H9 (cell line): ENCODE measurements at regions not wholly inside any gene's neighbourhood (a gene's known extent, or its start where the extent isn't known, plus 50 kb on each side); places are given as distances from the start of the nearest gene placed in this dataset.

Experiments used
- DNase-seq: peaks from one replicate; pipeline ENCODE4 v3.0.0-alpha.2; 2017
- H2AFZ ChIP-seq: one replicate; pipeline ENCODE4 v1.6.1; 2013; ENCODE audit warnings: mild to moderate bottlenecking, low read length, control low read depth, moderate library complexity
- H2AK5ac ChIP-seq: 2 replicates; pipeline ENCODE4 v1.6.1; 2013; ENCODE audit warnings: low read length, control low read depth, mixed read lengths; ENCODE audit not compliant: insufficient read length
- H2BK120ac ChIP-seq: one replicate; pipeline ENCODE4 v1.6.1; 2013; ENCODE audit warnings: low read depth, mild to moderate bottlenecking, low read length, control low read depth, inconsistent platforms; ENCODE audit not compliant: poor library complexity, severe bottlenecking
- H2BK12ac ChIP-seq: 2 replicates; pipeline ENCODE4 v1.6.1; 2013; ENCODE audit warnings: low read length, control low read depth, mixed read lengths, low read depth; ENCODE audit not compliant: insufficient read length
- H2BK15ac ChIP-seq: 2 replicates; pipeline ENCODE4 v1.6.1; 2013; ENCODE audit warnings: low read depth, low read length, control low read depth
- H2BK20ac ChIP-seq: one replicate; pipeline ENCODE4 v1.6.1; 2013; ENCODE audit warnings: low read depth, mild to moderate bottlenecking, low read length, control low read depth, inconsistent platforms; ENCODE audit not compliant: poor library complexity, severe bottlenecking
- H2BK5ac ChIP-seq: 2 replicates; pipeline ENCODE4 v1.6.1; 2013; ENCODE audit warnings: low read length, control low read depth, mixed read lengths; ENCODE audit not compliant: insufficient read length
- H3K14ac ChIP-seq: 2 replicates; pipeline ENCODE4 v1.6.1; 2013; ENCODE audit warnings: low read length, control low read depth; ENCODE audit not compliant: insufficient read depth
- H3K18ac ChIP-seq: 2 replicates; pipeline ENCODE4 v1.6.1; 2013; ENCODE audit warnings: low read depth, mild to moderate bottlenecking, mixed read lengths, low read length, control low read depth; ENCODE audit not compliant: insufficient read length
- H3K23ac ChIP-seq: 2 replicates; pipeline ENCODE4 v1.6.1; 2013; ENCODE audit warnings: low read length, control low read depth, mixed read lengths, low read depth; ENCODE audit not compliant: insufficient read length
- H3K23me2 ChIP-seq: 2 replicates; pipeline ENCODE4 v1.6.1; 2013; ENCODE audit warnings: low read depth, mild to moderate bottlenecking, mixed read lengths, low read length, control low read depth; ENCODE audit not compliant: insufficient read length, poor library complexity, severe bottlenecking
- H3K27ac ChIP-seq: 2 replicates; pipeline ENCODE4 v1.5.1; 2013; ENCODE audit warnings: low read length, control low read depth, mixed read lengths, low read depth; ENCODE audit not compliant: insufficient read length
- H3K27me3 ChIP-seq: 2 replicates; pipeline ENCODE4 v1.6.1; 2013; ENCODE audit warnings: low read length, control low read depth, inconsistent platforms; ENCODE audit not compliant: insufficient read depth
- H3K4ac ChIP-seq: 2 replicates; pipeline ENCODE4 v1.6.1; 2013; ENCODE audit warnings: low read depth, mild to moderate bottlenecking, control low read depth, inconsistent platforms, low read length, moderate library complexity
- H3K4me1 ChIP-seq: 2 replicates; pipeline ENCODE4 v1.6.1; 2013; ENCODE audit warnings: low read length, control low read depth, inconsistent platforms; ENCODE audit not compliant: insufficient read depth
- H3K4me2 ChIP-seq: 2 replicates; pipeline ENCODE4 v1.6.1; 2013; ENCODE audit warnings: low read length, control low read depth, mixed read lengths; ENCODE audit not compliant: insufficient read length, insufficient read depth
- H3K56ac ChIP-seq: 2 replicates; pipeline ENCODE4 v1.6.1; 2013; ENCODE audit warnings: low read depth, mild to moderate bottlenecking, mixed read lengths, low read length, control low read depth; ENCODE audit not compliant: insufficient read length
- H3K79me1 ChIP-seq: 2 replicates; pipeline ENCODE4 v1.6.1; 2013; ENCODE audit warnings: low read depth, mild to moderate bottlenecking, moderate library complexity, low read length, control low read depth, inconsistent platforms; ENCODE audit not compliant: insufficient read depth, poor library complexity, severe bottlenecking
- H3K79me2 ChIP-seq: 2 replicates; pipeline ENCODE4 v1.6.1; 2013; ENCODE audit warnings: low read length, control low read depth, inconsistent platforms; ENCODE audit not compliant: insufficient read depth
- H3K9ac ChIP-seq: 2 replicates; pipeline ENCODE4 v1.6.1; 2013; ENCODE audit warnings: low read length, control low read depth, mixed read lengths; ENCODE audit not compliant: insufficient read length; ENCODE audit errors: extremely low read depth
- H3K9me3 ChIP-seq: one replicate; pipeline ENCODE4 v1.6.1; 2013; ENCODE audit warnings: low read depth, low read length, inconsistent platforms; ENCODE audit not compliant: control insufficient read depth
- H3T11ph ChIP-seq: one replicate; pipeline ENCODE4 v1.6.1; 2013; ENCODE audit warnings: mild to moderate bottlenecking, low read length, control low read depth, inconsistent platforms
- H4K20me1 ChIP-seq: one replicate; pipeline ENCODE4 v1.6.1; 2013; ENCODE audit not compliant: control insufficient read depth, insufficient read length, insufficient read depth
- H4K5ac ChIP-seq: 2 replicates; pipeline ENCODE4 v1.6.1; 2013; ENCODE audit warnings: low read depth, mild to moderate bottlenecking, mixed read lengths, low read length, control low read depth; ENCODE audit not compliant: insufficient read length
- H4K8ac ChIP-seq: replicated peaks from 2 replicates; pipeline ENCODE4 v1.6.1; 2013; ENCODE audit warnings: low read length, control low read depth, mixed read lengths, low read depth; ENCODE audit not compliant: insufficient read length
- H4K91ac ChIP-seq: 2 replicates; pipeline ENCODE4 v1.6.1; 2013; ENCODE audit warnings: low read depth, mild to moderate bottlenecking, moderate library complexity, mixed read lengths, low read length, control low read depth; ENCODE audit not compliant: insufficient read length
- H3K27ac Mint-ChIP-seq, 3 experiments: 2 replicates in 2 of 3; 3 replicates in 1 of 3; pipeline ENCODE4 v1.8.0; 2020 to 2021; ENCODE audit warnings: mixed read lengths in 3 of 3, mild to moderate bottlenecking in 1 of 3, moderate library complexity in 1 of 3
- H3K27me3 Mint-ChIP-seq: 2 replicates; pipeline ENCODE4 v1.8.0; 2021; ENCODE audit warnings: low read depth, mild to moderate bottlenecking, moderate library complexity, mixed read lengths
- H3K36me3 Mint-ChIP-seq, 3 experiments: 2 replicates in 2 of 3; 3 replicates in 1 of 3; pipeline ENCODE4 v1.8.0; 2020 to 2021; ENCODE audit warnings: low read depth in 3 of 3, mixed read lengths in 3 of 3; ENCODE audit not compliant: insufficient read depth in 1 of 3
- H3K4me1 Mint-ChIP-seq, 2 experiments: 2 replicates each; pipeline ENCODE4 v1.8.0; 2020; ENCODE audit warnings: mixed read lengths in 2 of 2
- H3K4me3 Mint-ChIP-seq, 2 experiments: 2 replicates in 1 of 2; 3 replicates in 1 of 2; pipeline ENCODE4 v1.8.0; 2020 to 2021; ENCODE audit warnings: mild to moderate bottlenecking in 2 of 2, mixed read lengths in 2 of 2, moderate library complexity in 1 of 2
- H3K9me3 Mint-ChIP-seq, 2 experiments: 2 replicates in 1 of 2; 3 replicates in 1 of 2; pipeline ENCODE4 v1.8.0; 2020; ENCODE audit warnings: mild to moderate bottlenecking in 2 of 2, mixed read lengths in 2 of 2, moderate library complexity in 1 of 2
- WGBS: extraction: QIAGEN DNeasy Blood & Tissue Kit; methylation state at CpG from one replicate; pipeline ENCODE4 v1.1.7; 2013; ENCODE audit warnings: missing lambda C conversion rate, low lambda C conversion rate, mixed read lengths; ENCODE audit not compliant: insufficient read length; ENCODE audit errors: extremely low coverage; 5-methylcytosine and 5-hydroxymethylcytosine counted together
- TF ChIP-seq, protein P1 (sequence below): fragments of 200-600 bp; sonication (generic); conservative IDR thresholded peaks from 3 replicates; pipeline ENCODE4 v1.8.0; 2021; ENCODE audit warnings: antibody characterized with exemption, mild to moderate bottlenecking

- no peak overlapping the region for H2BK20ac ChIP-seq
- Mint-ChIP-seq H3K4me1 (peaks cover 20% of the 10 kb centered on the region in 2 experiments), H3K36me3 (peaks cover 36 to 58% (median 43%) of the 10 kb centered on the region in 3 experiments), H3K27ac (no peak overlapping the region), H3K4me3 (no peak overlapping the region), H3K27me3 (peaks cover 4% of the 10 kb centered on the region; the same call in 1 of the 2 replicates), H3K9me3 (peaks cover 44 to 46% of the 10 kb centered on the region in 2 experiments)
- no CpG with 5 or more reads among the region's 2 CpGs for WGBS
- H4K20me1 ChIP-seq: no peaks in the 10 kb centered on the region
- no peak overlapping the region for H2BK120ac ChIP-seq
- peak; percentile 75 for DNase-seq
- H3K27ac ChIP-seq: no peak overlapping the region
- TF ChIP-seq, protein P1, sequence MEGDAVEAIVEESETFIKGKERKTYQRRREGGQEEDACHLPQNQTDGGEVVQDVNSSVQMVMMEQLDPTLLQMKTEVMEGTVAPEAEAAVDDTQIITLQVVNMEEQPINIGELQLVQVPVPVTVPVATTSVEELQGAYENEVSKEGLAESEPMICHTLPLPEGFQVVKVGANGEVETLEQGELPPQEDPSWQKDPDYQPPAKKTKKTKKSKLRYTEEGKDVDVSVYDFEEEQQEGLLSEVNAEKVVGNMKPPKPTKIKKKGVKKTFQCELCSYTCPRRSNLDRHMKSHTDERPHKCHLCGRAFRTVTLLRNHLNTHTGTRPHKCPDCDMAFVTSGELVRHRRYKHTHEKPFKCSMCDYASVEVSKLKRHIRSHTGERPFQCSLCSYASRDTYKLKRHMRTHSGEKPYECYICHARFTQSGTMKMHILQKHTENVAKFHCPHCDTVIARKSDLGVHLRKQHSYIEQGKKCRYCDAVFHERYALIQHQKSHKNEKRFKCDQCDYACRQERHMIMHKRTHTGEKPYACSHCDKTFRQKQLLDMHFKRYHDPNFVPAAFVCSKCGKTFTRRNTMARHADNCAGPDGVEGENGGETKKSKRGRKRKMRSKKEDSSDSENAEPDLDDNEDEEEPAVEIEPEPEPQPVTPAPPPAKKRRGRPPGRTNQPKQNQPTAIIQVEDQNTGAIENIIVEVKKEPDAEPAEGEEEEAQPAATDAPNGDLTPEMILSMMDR: 0 out of 3 replicates have a peak, but pooled peaks have one; percentile 28
- no peak overlapping the region for H3K18ac ChIP-seq
- no peak overlapping the region for H4K8ac ChIP-seq
- no peak overlapping the region for H3K4ac ChIP-seq
- no peaks in the 10 kb centered on the region for H3K27me3 ChIP-seq
- H3K14ac ChIP-seq: no peak overlapping the region
- H2AK5ac ChIP-seq: no peak overlapping the region
- peaks cover 4% of the 10 kb centered on the region; the same call in 1 of the 2 replicates for H3K4me1 ChIP-seq
- H3K56ac ChIP-seq: no peak overlapping the region
- no peak overlapping the region for H3K4me2 ChIP-seq
- H4K91ac ChIP-seq: no peak overlapping the region
- no peak overlapping the region for H2BK15ac ChIP-seq
- H3K23ac ChIP-seq: no peak overlapping the region
- no peak overlapping the region for H2AFZ ChIP-seq
- no peak overlapping the region for H4K5ac ChIP-seq
- H3K79me2 ChIP-seq: no peaks in the 10 kb centered on the region
- no peaks in the 10 kb centered on the region for H3K23me2 ChIP-seq
- H2BK12ac ChIP-seq: no peak overlapping the region
- no peak overlapping the region for H3K9ac ChIP-seq
- no peaks in the 10 kb centered on the region for H3K79me1 ChIP-seq
- no peak overlapping the region for H3T11ph ChIP-seq
- peaks cover 29% of the 10 kb centered on the region for H3K9me3 ChIP-seq
- H2BK5ac ChIP-seq: no peak overlapping the region
Observed at GRCh38 chr7:121510302-121510701, 114.2 kb upstream of the FAM3C start.
